SK-N-SH (cell line): ENCODE measurements at regions not wholly inside any gene's neighbourhood (a gene's known extent, or its start where the extent isn't known, plus 50 kb on each side); places are given as distances from the start of the nearest gene placed in this dataset.

ENCODE experiments used
- CTCF ChIA-PET: fragments of 300-600, 350-600 bp; formaldehyde crosslinking; extraction: SDS; loops from one replicate; lab custom pipeline; 2021; lab: Yijun Ruan, JAX
- POLR2A ChIA-PET: fragments of 350-600 bp; sonication (Branson Sonifier 250); formaldehyde crosslinking; extraction: SDS; loops from one replicate; lab custom pipeline; 2020; ENCODE audit warnings: antibody characterized with exemption, inconsistent platforms; lab: Yijun Ruan, JAX
- DNase-seq: peaks from one replicate; pipeline ENCODE4 v3.0.0; 2012
- H2AFZ ChIP-seq: fragments of 200-600 bp; sonication (generic); 2 replicates; pipeline ENCODE4 v1.8.1; 2016; ENCODE audit warnings: antibody characterized with exemption, mild to moderate bottlenecking, low read depth
- H3F3A ChIP-seq: fragments of 200-600 bp; sonication (generic); replicated peaks from 2 replicates; pipeline ENCODE3; 2016; ENCODE audit warnings: antibody characterized with exemption, mild to moderate bottlenecking; ENCODE audit not compliant: insufficient read depth
- H3K27ac ChIP-seq, 2 experiments: fragments of 200-500 bp in 1 of 2; fragments of 200-600 bp in 1 of 2; sonication (Bioruptor generic) in 1 of 2; sonication (generic), shearing (Covaris generic) in 1 of 2; 2 replicates each; pipeline versions ENCODE4 v1.5.1 to v1.6.1; 2014 to 2016; ENCODE audit warnings: low read depth in 2 of 2, inconsistent platforms in 1 of 2, low read length in 1 of 2, mild to moderate bottlenecking in 1 of 2, mixed read lengths in 1 of 2
- H3K27me3 ChIP-seq: fragments of 200-600 bp; sonication (generic), shearing (Covaris generic); 2 replicates; pipeline ENCODE4 v1.6.1; 2016; ENCODE audit warnings: mixed run types; ENCODE audit not compliant: insufficient read depth
- H3K36me3 ChIP-seq, 2 experiments: fragments of 200-500 bp in 1 of 2; fragments of 200-600 bp in 1 of 2; sonication (Bioruptor generic) in 1 of 2; sonication (generic) in 1 of 2; replicated peaks in 1 of 2; 2 replicates each; pipeline versions ENCODE3 to v1.5.1; 2014 to 2016; ENCODE audit warnings: low read length in 1 of 2, mild to moderate bottlenecking in 1 of 2; ENCODE audit not compliant: insufficient read depth in 2 of 2, control insufficient read depth in 1 of 2
- H3K4me1 ChIP-seq, 2 experiments: fragments of 200-500 bp in 1 of 2; fragments of 200-600 bp in 1 of 2; sonication (Bioruptor generic) in 1 of 2; sonication (generic), shearing (Covaris generic) in 1 of 2; 2 replicates each; pipeline versions ENCODE4 v1.5.1 to v1.6.1; 2014 to 2016; ENCODE audit warnings: low read depth in 1 of 2, low read length in 1 of 2, mixed run types in 1 of 2; ENCODE audit not compliant: insufficient read depth in 2 of 2, control insufficient read depth in 1 of 2
- H3K4me2 ChIP-seq: fragments of 200-600 bp; sonication (generic), shearing (Covaris generic); 2 replicates; pipeline ENCODE4 v1.6.1; 2017; ENCODE audit warnings: mixed run types
- H3K4me3 ChIP-seq, 2 experiments: fragments of 200-500 bp in 1 of 2; fragments of 200-600 bp in 1 of 2; sonication (Bioruptor generic) in 1 of 2; sonication (generic), shearing (Covaris generic) in 1 of 2; 2 replicates each; pipeline versions ENCODE4 v1.5.1 to v1.8.1; 2014 to 2016; ENCODE audit warnings: low read depth in 2 of 2, inconsistent platforms in 1 of 2, low read length in 1 of 2, mild to moderate bottlenecking in 1 of 2, mixed read lengths in 1 of 2, moderate library complexity in 1 of 2
- H3K79me2 ChIP-seq: fragments of 200-600 bp; sonication (generic); 2 replicates; pipeline ENCODE4 v1.8.1; 2017; ENCODE audit warnings: mild to moderate bottlenecking; ENCODE audit not compliant: insufficient read depth
- H3K9ac ChIP-seq: fragments of 200-600 bp; sonication (generic); 2 replicates; pipeline ENCODE4 v1.6.1; 2017; ENCODE audit warnings: mixed run types
- H3K9me2 ChIP-seq: fragments of 200-600 bp; sonication (generic); 2 replicates; pipeline ENCODE4 v1.6.1; 2017; ENCODE audit warnings: mixed run types
- H3K9me3 ChIP-seq: fragments of 200-600 bp; sonication (generic); 2 replicates; pipeline ENCODE4 v1.6.1; 2017; ENCODE audit warnings: mixed run types, mild to moderate bottlenecking, moderate library complexity
- H4K20me1 ChIP-seq: fragments of 200-600 bp; sonication (generic); 2 replicates; pipeline ENCODE4 v1.6.1; 2017; ENCODE audit warnings: mild to moderate bottlenecking, mixed run types; ENCODE audit not compliant: insufficient read depth
- ELF1 ChIP-seq: IDR thresholded peaks from 2 replicates; pipeline ENCODE4 v1.4.0; 2012
- FOSL2 ChIP-seq: IDR thresholded peaks from 2 replicates; pipeline ENCODE4 v1.4.0; 2012; ENCODE audit warnings: low read depth, mild to moderate bottlenecking, moderate library complexity, borderline replicate concordance
- GABPA ChIP-seq: IDR thresholded peaks from 2 replicates; pipeline ENCODE4 v1.4.0; 2012; ENCODE audit warnings: low read depth, mild to moderate bottlenecking
- GATA2 ChIP-seq: sonication (generic); formaldehyde crosslinking; IDR thresholded peaks from 2 replicates; pipeline ENCODE4 v1.5.0; 2020; ENCODE audit warnings: mild to moderate bottlenecking, missing genetic modification reagents
- MXI1 ChIP-seq: IDR thresholded peaks from 2 replicates; pipeline ENCODE4 v1.6.1; 2012; ENCODE audit warnings: mild to moderate bottlenecking, low read depth, low read length, improper control_type of control experiment
- POLR2AphosphoS5 ChIP-seq: IDR thresholded peaks from 2 replicates; pipeline ENCODE4 v1.6.1; 2012; ENCODE audit warnings: low read depth, low read length
- RXRA ChIP-seq: IDR thresholded peaks from 2 replicates; pipeline ENCODE4 v1.4.0; 2012; ENCODE audit warnings: low read depth, mild to moderate bottlenecking, borderline replicate concordance
- SIN3A ChIP-seq: IDR thresholded peaks from 2 replicates; pipeline ENCODE4 v1.6.1; 2012; ENCODE audit warnings: low read depth, mild to moderate bottlenecking, low read length, moderate library complexity, borderline replicate concordance
- YY1 ChIP-seq: IDR thresholded peaks from 2 replicates; pipeline ENCODE4 v1.4.0; 2012; ENCODE audit warnings: low read depth, mild to moderate bottlenecking
- WGBS: methylation state at CpG from one replicate; pipeline ENCODE4 v1.1.6; 2017; ENCODE audit warnings: low lambda C conversion rate; 5-methylcytosine and 5-hydroxymethylcytosine counted together
- TF ChIP-seq, protein P1 (sequence below): IDR thresholded peaks from 2 replicates; pipeline ENCODE4 v1.6.1; 2012; ENCODE audit warnings: mild to moderate bottlenecking, low read depth, low read length, moderate library complexity

- Histone ChIP-seq H3K9me3 (no peaks in the 10 kb centered on the region), H3K27me3 (no peaks in the 10 kb centered on the region), H4K20me1 (no peaks in the 10 kb centered on the region), H3K79me2 (no peaks in the 10 kb centered on the region), H2AFZ (no peak overlapping the region), H3K36me3 (no peaks in the 10 kb centered on the region), H3K9me2 (no peaks in the 10 kb centered on the region), H3K4me1 (no peaks in the 10 kb centered on the region), H3K27ac (no peak overlapping the region), H3K9ac (no peak overlapping the region), H3K4me2 (no peak overlapping the region), H3F3A (no peaks in the 10 kb centered on the region), H3K4me3 (no peak overlapping the region)
- no peak for DNase-seq
- no peak for TF ChIP-seq ELF1
- TF ChIP-seq, protein P1, sequence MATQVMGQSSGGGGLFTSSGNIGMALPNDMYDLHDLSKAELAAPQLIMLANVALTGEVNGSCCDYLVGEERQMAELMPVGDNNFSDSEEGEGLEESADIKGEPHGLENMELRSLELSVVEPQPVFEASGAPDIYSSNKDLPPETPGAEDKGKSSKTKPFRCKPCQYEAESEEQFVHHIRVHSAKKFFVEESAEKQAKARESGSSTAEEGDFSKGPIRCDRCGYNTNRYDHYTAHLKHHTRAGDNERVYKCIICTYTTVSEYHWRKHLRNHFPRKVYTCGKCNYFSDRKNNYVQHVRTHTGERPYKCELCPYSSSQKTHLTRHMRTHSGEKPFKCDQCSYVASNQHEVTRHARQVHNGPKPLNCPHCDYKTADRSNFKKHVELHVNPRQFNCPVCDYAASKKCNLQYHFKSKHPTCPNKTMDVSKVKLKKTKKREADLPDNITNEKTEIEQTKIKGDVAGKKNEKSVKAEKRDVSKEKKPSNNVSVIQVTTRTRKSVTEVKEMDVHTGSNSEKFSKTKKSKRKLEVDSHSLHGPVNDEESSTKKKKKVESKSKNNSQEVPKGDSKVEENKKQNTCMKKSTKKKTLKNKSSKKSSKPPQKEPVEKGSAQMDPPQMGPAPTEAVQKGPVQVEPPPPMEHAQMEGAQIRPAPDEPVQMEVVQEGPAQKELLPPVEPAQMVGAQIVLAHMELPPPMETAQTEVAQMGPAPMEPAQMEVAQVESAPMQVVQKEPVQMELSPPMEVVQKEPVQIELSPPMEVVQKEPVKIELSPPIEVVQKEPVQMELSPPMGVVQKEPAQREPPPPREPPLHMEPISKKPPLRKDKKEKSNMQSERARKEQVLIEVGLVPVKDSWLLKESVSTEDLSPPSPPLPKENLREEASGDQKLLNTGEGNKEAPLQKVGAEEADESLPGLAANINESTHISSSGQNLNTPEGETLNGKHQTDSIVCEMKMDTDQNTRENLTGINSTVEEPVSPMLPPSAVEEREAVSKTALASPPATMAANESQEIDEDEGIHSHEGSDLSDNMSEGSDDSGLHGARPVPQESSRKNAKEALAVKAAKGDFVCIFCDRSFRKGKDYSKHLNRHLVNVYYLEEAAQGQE, result no peak
- TF ChIP-seq RXRA, result no peak
- TF ChIP-seq GATA2 (CRISPR knock-in tag), result no peak
- no peak for TF ChIP-seq FOSL2
- no peak for TF ChIP-seq POLR2AphosphoS5
- TF ChIP-seq YY1, result no peak
- ChIA-PET POLR2A (no interaction called here), CTCF (interaction anchor here (1.0 to 1.5 kb wide), 2 partner anchors 14 to 15 kb away, joined by 3 read pairs; no protein-coding TSS in a partner anchor)
- WGBS, result 73% methylated on average over 13 of the region's 13 CpGs
Observed at GRCh38 chr5:167608390-167609272, 682.8 kb upstream of the WWC1 start.

DNA sequence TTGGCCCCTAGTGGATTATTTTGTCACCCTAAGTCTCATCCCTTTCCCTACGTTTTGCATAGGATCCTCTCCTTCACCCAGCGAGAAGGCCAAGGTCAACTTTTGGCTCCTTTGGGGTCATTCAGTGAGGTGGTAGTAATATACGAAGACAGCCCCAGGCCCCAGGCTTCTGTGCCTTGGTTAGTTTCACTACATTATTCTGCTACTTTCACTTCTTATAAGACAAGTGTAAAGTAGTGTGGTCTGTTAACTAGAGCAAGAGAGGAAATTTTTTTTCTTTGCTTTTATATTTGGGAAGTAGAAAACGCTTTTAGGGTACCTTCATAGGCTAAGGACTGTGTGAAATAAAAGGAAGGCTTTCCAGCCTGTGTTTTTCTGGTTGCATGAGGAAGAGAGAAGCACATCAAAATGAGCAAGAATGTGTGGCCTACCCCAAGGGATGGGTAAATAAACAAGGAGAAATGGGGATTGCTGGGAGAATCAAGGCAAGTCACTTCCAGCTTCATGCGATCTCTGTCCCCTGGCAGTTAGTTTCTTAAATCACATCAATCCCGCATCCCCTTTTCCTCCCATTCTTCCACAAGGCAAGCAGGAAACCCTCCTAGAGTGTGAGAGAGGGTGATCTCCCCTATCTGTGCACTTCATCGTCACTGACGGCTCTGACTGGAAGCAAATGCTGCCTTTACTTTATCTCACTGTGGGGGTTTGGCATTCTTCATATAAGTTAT is 677.0 kb upstream of the WWC1 start:
- CTCF ChIA-PET, result no interaction called here
- Histone ChIP-seq H3K4me1 (peaks cover 0 to 9% of the 10 kb centered on the region in 2 experiments; a peak in 1 of 4 replicates), H3K4me3 (no peak overlapping the region), H3K9me3 (no peaks in the 10 kb centered on the region), H3K4me2 (no peak overlapping the region), H3K27me3 (no peaks in the 10 kb centered on the region), H3K9me2 (no peaks in the 10 kb centered on the region), H3F3A (no peaks in the 10 kb centered on the region), H3K27ac (no peak overlapping the region), H4K20me1 (no peaks in the 10 kb centered on the region), H3K9ac (no peak overlapping the region), H3K36me3 (no peaks in the 10 kb centered on the region)
- no peak for DNase-seq
- WGBS, result 74% methylated on average over 8 of the region's 8 CpGs
- TF ChIP-seq SIN3A, result no peak
- TF ChIP-seq YY1, result no peak
- TF ChIP-seq GABPA, result no peak
- no peak for TF ChIP-seq MXI1
- TF ChIP-seq, all 33 proteins: peak for 0
- no peaks in the 10 kb centered on the region for H3K79me2 ChIP-seq
- POLR2A ChIA-PET, result no interaction called here
- no peak overlapping the region for H2AFZ ChIP-seq
